PC-9 (cell line): ENCODE measurements at regions not wholly inside any gene's neighbourhood (a gene's known extent, or its start where the extent isn't known, plus 50 kb on each side); places are given as distances from the start of the nearest gene placed in this dataset.

Source experiments
- EZH2 ChIP-seq: fragments of 200-600 bp; sonication (generic); IDR thresholded peaks from 2 replicates; pipeline ENCODE4 v1.8.0; 2017; ENCODE audit warnings: antibody characterized with exemption, low read depth
- TF ChIP-seq, protein P1 (sequence below): fragments of 200-600 bp; sonication (generic); conservative IDR thresholded peaks from 2 replicates; pipeline ENCODE4 v1.6.1; 2017; ENCODE audit warnings: mixed run types, antibody characterized with exemption, mild to moderate bottlenecking, moderate library complexity

DNA sequence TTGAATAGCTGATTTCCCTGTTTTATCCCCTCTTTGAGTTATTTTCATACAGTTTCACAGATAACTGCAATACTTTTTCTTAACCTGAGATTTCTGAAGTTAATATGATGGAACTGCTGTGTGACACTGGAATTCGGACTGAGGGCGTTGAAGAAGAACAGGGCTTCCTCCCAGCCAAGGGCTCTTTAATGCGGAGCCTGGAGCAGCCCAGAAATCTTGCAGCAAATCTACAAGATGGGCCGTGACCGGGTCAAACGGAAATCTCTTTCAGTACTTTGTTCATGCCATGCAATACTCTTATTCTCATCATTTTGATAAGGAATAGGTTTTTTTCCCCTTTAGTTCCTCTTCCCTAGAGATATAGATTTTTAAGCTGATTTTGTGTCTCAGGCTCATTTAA lies 236.8 kb upstream of the IRX4 start:
- TF ChIP-seq, protein P1, sequence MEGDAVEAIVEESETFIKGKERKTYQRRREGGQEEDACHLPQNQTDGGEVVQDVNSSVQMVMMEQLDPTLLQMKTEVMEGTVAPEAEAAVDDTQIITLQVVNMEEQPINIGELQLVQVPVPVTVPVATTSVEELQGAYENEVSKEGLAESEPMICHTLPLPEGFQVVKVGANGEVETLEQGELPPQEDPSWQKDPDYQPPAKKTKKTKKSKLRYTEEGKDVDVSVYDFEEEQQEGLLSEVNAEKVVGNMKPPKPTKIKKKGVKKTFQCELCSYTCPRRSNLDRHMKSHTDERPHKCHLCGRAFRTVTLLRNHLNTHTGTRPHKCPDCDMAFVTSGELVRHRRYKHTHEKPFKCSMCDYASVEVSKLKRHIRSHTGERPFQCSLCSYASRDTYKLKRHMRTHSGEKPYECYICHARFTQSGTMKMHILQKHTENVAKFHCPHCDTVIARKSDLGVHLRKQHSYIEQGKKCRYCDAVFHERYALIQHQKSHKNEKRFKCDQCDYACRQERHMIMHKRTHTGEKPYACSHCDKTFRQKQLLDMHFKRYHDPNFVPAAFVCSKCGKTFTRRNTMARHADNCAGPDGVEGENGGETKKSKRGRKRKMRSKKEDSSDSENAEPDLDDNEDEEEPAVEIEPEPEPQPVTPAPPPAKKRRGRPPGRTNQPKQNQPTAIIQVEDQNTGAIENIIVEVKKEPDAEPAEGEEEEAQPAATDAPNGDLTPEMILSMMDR = no peak
- TF ChIP-seq EZH2 = no peak
